B cell (primary cell): ENCODE measurements at regions not wholly inside any gene's neighbourhood (a gene's known extent, or its start where the extent isn't known, plus 50 kb on each side); places are given as distances from the start of the nearest gene placed in this dataset.

Experiments used
- ATAC-seq: fragments of 200-7000 bp; cut with Tn5 transposase; one replicate; pipeline ENCODE4 v1.10.0; 2021; ENCODE audit warnings: low read depth, mild to moderate bottlenecking, moderate number of reproducible peaks, moderate library complexity
- CTCF ChIA-PET: fragments of 350-600 bp; sonication (Branson Sonifier 250); formaldehyde crosslinking; loops from one replicate; lab custom pipeline; 2021; ENCODE audit warnings: antibody characterized with exemption, inconsistent platforms; lab: Charles Lee
- POLR2A ChIA-PET: fragments of 350-600 bp; sonication (Branson Sonifier 250); formaldehyde crosslinking; loops from one replicate; lab custom pipeline; 2021; ENCODE audit warnings: antibody characterized with exemption; lab: Charles Lee
- DNase-seq: peaks from one replicate; pipeline ENCODE4 v3.0.0; 2013
- H2AFZ ChIP-seq: 2 replicates; pipeline ENCODE4 v1.6.1; 2012; ENCODE audit warnings: mild to moderate bottlenecking, low read depth, low read length; ENCODE audit not compliant: insufficient read depth, poor library complexity, severe bottlenecking
- H3K27ac ChIP-seq, 2 donors: 1 replicate in 1 of 2; 2 replicates in 1 of 2; pipeline ENCODE4 v1.5.1; 2012 to 2013; ENCODE audit warnings: low read length in 2 of 2, mild to moderate bottlenecking in 2 of 2, moderate library complexity in 1 of 2
- H3K27me3 ChIP-seq, 4 experiments: fragments of 200-600 bp in 1 of 4; sonication (generic) in 1 of 4; replicated peaks in 1 of 4; 1 replicate in 2 of 4; 2 replicates in 2 of 4; pipeline versions ENCODE4 v1.6.1 to v1.7.0; 2013 to 2016; ENCODE audit warnings: low read length in 3 of 4, mild to moderate bottlenecking in 2 of 4, mixed read lengths in 1 of 4, moderate library complexity in 1 of 4; ENCODE audit not compliant: insufficient read depth in 4 of 4, control insufficient read depth in 3 of 4; ENCODE audit errors: control extremely low read depth in 1 of 4
- H3K36me3 ChIP-seq, 2 experiments: replicated peaks in 1 of 2; 1 replicate in 1 of 2; 2 replicates in 1 of 2; pipeline versions ENCODE4 v1.6.1 to v1.7.1; 2013; ENCODE audit warnings: low read length in 1 of 2; ENCODE audit not compliant: insufficient read depth in 2 of 2, control insufficient read depth in 1 of 2; ENCODE audit errors: control extremely low read depth in 1 of 2, extremely low read depth in 1 of 2
- H3K4me1 ChIP-seq, 2 donors: fragments of 200-600 bp in 1 of 2; sonication (generic) in 1 of 2; 1 replicate in 1 of 2; 2 replicates in 1 of 2; pipeline versions ENCODE4 v1.5.1 to v1.6.1; 2013 to 2017; ENCODE audit warnings: low read length in 2 of 2; ENCODE audit not compliant: control insufficient read depth in 2 of 2, insufficient read depth in 2 of 2
- H3K4me2 ChIP-seq: replicated peaks from 2 replicates; pipeline ENCODE3; 2012; ENCODE audit warnings: mild to moderate bottlenecking, low read depth, low read length; ENCODE audit not compliant: poor library complexity, severe bottlenecking
- H3K4me3 ChIP-seq, 5 experiments: fragments of 200-600 bp in 1 of 5; sonication (generic) in 1 of 5; 1 replicate in 3 of 5; 2 replicates in 2 of 5; pipeline versions ENCODE4 v1.5.1 to v1.7.0; 2011 to 2016; ENCODE audit warnings: low read length in 4 of 5, mild to moderate bottlenecking in 4 of 5, low read depth in 2 of 5, control low read depth in 1 of 5, moderate library complexity in 1 of 5; ENCODE audit not compliant: insufficient read depth in 1 of 5; ENCODE audit errors: control extremely low read depth in 1 of 5, extremely low read depth in 1 of 5
- H3K79me2 ChIP-seq: fragments of 200-600 bp; sonication (generic); one replicate; pipeline ENCODE4 v1.6.0; 2016; ENCODE audit warnings: low read length; ENCODE audit not compliant: control insufficient read depth, insufficient read depth
- H3K9ac ChIP-seq: fragments of 200-600 bp; sonication (generic); 2 replicates; pipeline ENCODE4 v1.6.1; 2017; ENCODE audit warnings: mild to moderate bottlenecking, low read length, moderate library complexity
- H3K9me3 ChIP-seq, 3 donors: one replicate each; pipeline versions ENCODE4 v1.6.1 to v1.7.1; 2013; ENCODE audit warnings: low read length in 2 of 3; ENCODE audit not compliant: control insufficient read depth in 2 of 3, insufficient read depth in 1 of 3; ENCODE audit errors: control extremely low read depth in 1 of 3
- H4K20me1 ChIP-seq: 2 replicates; pipeline ENCODE4 v1.6.0; 2012; ENCODE audit warnings: mild to moderate bottlenecking, low read length; ENCODE audit not compliant: insufficient read depth, control insufficient read depth, poor library complexity, severe bottlenecking
- H3K27ac Mint-ChIP-seq: one replicate; pipeline ENCODE4 v1.8.0; 2021; ENCODE audit warnings: mixed read lengths
- H3K27me3 Mint-ChIP-seq: one replicate; pipeline ENCODE4 v1.8.0; 2021; ENCODE audit warnings: mixed read lengths
- H3K4me1 Mint-ChIP-seq: one replicate; pipeline ENCODE4 v1.8.0; 2021; ENCODE audit warnings: mixed read lengths
- H3K4me3 Mint-ChIP-seq: one replicate; pipeline ENCODE4 v1.8.0; 2021; ENCODE audit warnings: mixed read lengths
- H3K9me3 Mint-ChIP-seq: one replicate; pipeline ENCODE4 v1.8.0; 2022; ENCODE audit warnings: mixed read lengths; ENCODE audit not compliant: insufficient read depth
- CTCF ChIP-seq: fragments of 200-600 bp; IDR thresholded peaks from one replicate; pipeline ENCODE4 v1.8.0; 2022; ENCODE audit warnings: antibody characterized with exemption, mild to moderate bottlenecking
- EZH2 ChIP-seq: IDR thresholded peaks from 2 replicates; pipeline ENCODE4 v1.6.1; 2012; ENCODE audit warnings: borderline replicate concordance, low read depth, mild to moderate bottlenecking, moderate library complexity, low read length; ENCODE audit not compliant: insufficient read depth, poor library complexity, severe bottlenecking
- WGBS: methylation state at CpG from one replicate; pipeline ENCODE4 v1.1.5; 2013; ENCODE audit warnings: missing lambda C conversion rate; ENCODE audit not compliant: insufficient coverage; 5-methylcytosine and 5-hydroxymethylcytosine counted together
- intact Hi-C: fragments of 100-400 bp; cut with micrococcal nuclease; formaldehyde crosslinking; loops from one replicate; pipeline ENCODE4 v1.10.0; 2022

DNA sequence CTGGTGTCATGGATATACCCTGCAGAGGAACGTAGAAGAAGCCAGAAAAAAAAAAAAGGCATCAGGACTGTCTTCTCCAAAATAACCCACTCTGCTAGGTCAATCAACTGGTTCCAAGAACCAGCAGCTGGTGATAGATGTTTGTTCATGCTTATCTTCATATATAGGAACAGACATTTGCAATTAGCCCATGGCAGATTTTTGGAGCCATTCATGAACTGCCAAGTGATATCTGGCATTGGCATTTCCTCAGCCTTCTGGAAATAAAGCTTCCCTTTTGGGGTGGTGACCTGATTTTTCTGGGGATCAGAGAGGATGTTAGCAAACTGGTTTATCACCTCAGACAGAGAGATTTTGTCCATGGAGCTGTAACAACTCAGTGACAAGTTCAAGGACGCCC, 234.9 kb downstream of the OSR1 start:
- POLR2A ChIA-PET = no interaction called here
- H3K9me3 Mint-ChIP-seq = no peaks in the 10 kb centered on the region
- CTCF ChIA-PET = no interaction called here

DNA sequence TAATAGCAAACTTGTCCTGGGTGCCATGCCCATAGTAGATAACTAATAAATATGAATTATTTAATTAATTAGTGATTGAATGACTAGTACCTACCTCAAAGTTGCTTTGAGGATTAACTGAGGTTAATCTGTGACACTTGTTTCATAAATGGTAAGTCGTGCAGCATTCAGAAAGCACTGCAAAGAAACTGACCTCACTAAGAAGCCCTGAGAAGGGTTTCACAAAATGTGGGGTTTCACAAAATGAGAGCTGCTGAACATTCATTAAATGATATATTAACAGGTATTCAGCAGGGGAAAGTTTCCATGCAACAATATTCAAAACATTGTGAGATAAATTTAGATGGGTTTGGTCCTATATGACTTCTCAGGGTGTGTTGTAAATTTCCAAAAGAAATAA, 236.2 kb downstream of the OSR1 start:
- WGBS = 86% methylated on average over 1 of the region's 1 CpG
- no peak overlapping the region for H3K9ac ChIP-seq
- Mint-ChIP-seq H3K9me3 (peaks cover 3% of the 10 kb centered on the region), H3K27me3 (no peaks in the 10 kb centered on the region), H3K4me1 (no peaks in the 10 kb centered on the region), H3K27ac (no peak overlapping the region), H3K4me3 (no peak overlapping the region)
- ATAC-seq (no peak), DNase-seq (no peak)
- no peaks in the 10 kb centered on the region for H3K36me3 ChIP-seq
- no peaks in the 10 kb centered on the region for H3K27me3 ChIP-seq
- no peak overlapping the region for H3K4me3 ChIP-seq
- ChIA-PET POLR2A (no interaction called here), CTCF (no interaction called here)
- H3K79me2 ChIP-seq = no peaks in the 10 kb centered on the region
- H3K4me1 ChIP-seq = no peaks in the 10 kb centered on the region
- H3K9me3 ChIP-seq = no peaks in the 10 kb centered on the region
- no peak overlapping the region for H3K27ac ChIP-seq
- intact Hi-C loops = no loop called here
- no peak overlapping the region for H3K4me2 ChIP-seq
- TF ChIP-seq CTCF (no peak), EZH2 (no peak)
- H2AFZ ChIP-seq = no peak overlapping the region
- no peaks in the 10 kb centered on the region for H4K20me1 ChIP-seq

More for the DNA sequence above, 234.9 kb downstream of the OSR1 start:
- Histone ChIP-seq H3K4me2 (no peak overlapping the region), H2AFZ (no peak overlapping the region), H3K9me3 (no peaks in the 10 kb centered on the region), H3K27ac (no peak overlapping the region), H3K79me2 (no peaks in the 10 kb centered on the region), H3K27me3 (no peaks in the 10 kb centered on the region), H3K36me3 (no peaks in the 10 kb centered on the region), H3K4me3 (no peak overlapping the region), H4K20me1 (no peaks in the 10 kb centered on the region), H3K9ac (no peak overlapping the region), H3K4me1 (no peaks in the 10 kb centered on the region)
- H3K27ac Mint-ChIP-seq = no peak overlapping the region
- WGBS = 88% methylated on average over 1 of the region's 2 CpGs
- DNase-seq (no peak), ATAC-seq (no peak)
- no peaks in the 10 kb centered on the region for H3K4me1 Mint-ChIP-seq
- H3K4me3 Mint-ChIP-seq = no peak overlapping the region
- TF ChIP-seq EZH2 (no peak), CTCF (no peak)
- intact Hi-C loops = no loop called here
- H3K27me3 Mint-ChIP-seq = no peaks in the 10 kb centered on the region
